HUES64 (cell line): ENCODE measurements at regions not wholly inside any gene's neighbourhood (a gene's known extent, or its start where the extent isn't known, plus 50 kb on each side); places are given as distances from the start of the nearest gene placed in this dataset.

Experiments
- H3K27ac ChIP-seq: 2 replicates; pipeline ENCODE4 v1.7.0; 2013; ENCODE audit warnings: low read depth, low read length, inconsistent platforms
- H3K27me3 ChIP-seq: 2 replicates; pipeline ENCODE4 v1.6.1; 2013; ENCODE audit warnings: mild to moderate bottlenecking, low read length; ENCODE audit not compliant: insufficient read depth
- H3K36me3 ChIP-seq: 2 replicates; pipeline ENCODE4 v1.6.1; 2013; ENCODE audit warnings: mild to moderate bottlenecking, low read length; ENCODE audit not compliant: insufficient read depth
- H3K4me1 ChIP-seq: 2 replicates; pipeline ENCODE4 v1.6.1; 2013; ENCODE audit warnings: mild to moderate bottlenecking, low read length, moderate library complexity; ENCODE audit not compliant: insufficient read depth
- H3K4me3 ChIP-seq: 2 replicates; pipeline ENCODE4 v1.5.1; 2013; ENCODE audit warnings: mild to moderate bottlenecking, low read length, moderate library complexity
- H3K9ac ChIP-seq: 2 replicates; pipeline ENCODE4 v1.6.1; 2013; ENCODE audit warnings: mild to moderate bottlenecking, low read depth, low read length
- H3K9me3 ChIP-seq: 2 replicates; pipeline ENCODE4 v1.6.1; 2013; ENCODE audit warnings: low read depth, low read length; ENCODE audit not compliant: insufficient read depth
- whole genome bisulfite sequencing: fragments of 150-250, 120-280 bp; methylation state at CpG from one replicate; pipeline ENCODE4 v1.1.7; 2013; ENCODE audit warnings: missing lambda C conversion rate; 5-methylcytosine and 5-hydroxymethylcytosine counted together

DNA sequence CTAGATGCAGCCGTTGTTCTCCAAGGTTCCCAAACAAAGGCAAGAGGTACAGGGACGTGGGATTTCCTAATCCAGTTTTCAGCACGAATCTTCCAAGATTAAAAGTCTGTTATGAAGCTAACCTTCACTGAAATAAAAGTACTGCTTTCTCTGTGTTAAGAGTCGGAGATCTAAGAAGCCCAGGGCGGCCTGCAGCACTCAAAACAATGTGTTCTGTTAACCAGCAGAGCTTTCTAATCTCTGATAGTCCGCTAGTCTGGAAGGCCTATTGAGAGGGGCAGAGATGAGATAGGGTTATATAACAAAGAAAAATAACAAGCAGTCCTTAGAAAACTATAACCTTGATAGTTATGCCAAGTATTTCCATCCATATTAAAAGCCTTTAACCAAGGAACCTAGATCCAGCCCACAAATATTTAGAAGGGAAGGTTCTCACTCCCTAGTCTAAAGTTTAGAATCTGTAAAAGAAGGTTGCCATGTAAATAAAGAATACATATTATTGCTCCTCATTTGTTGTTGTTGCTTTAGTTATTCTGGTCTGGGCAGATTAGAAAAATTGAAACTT is 106.3 kb upstream of the SVIL start:
- H3K27me3 ChIP-seq = peaks cover 16% of the 10 kb centered on the region
- H3K4me3 ChIP-seq = no peak overlapping the region
- 78% methylated on average over 6 of the region's 6 CpGs for WGBS

DNA sequence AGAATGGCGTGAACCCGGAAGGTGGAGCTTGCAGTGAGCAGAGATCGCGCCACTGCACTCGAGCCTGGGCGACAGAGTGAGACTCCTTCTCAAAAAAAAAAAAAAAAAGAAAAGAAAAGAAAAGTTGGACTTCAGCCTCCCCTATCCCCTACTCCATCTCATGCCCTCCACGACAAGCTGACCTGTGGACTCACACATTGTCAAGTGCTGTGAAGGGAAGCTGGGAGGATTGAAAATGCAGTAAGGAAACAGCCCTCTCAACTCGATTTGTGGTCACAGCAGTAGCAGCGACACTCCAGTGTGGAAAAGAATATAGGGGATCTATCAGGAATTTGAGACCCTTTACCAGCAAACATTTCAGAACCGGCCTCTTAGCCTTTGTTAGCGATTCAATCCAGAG is 103.6 kb upstream of the SVIL start:
- Histone ChIP-seq H3K4me3 (no peak overlapping the region), H3K27me3 (peaks cover 37% of the 10 kb centered on the region), H3K4me1 (peaks cover 7% of the 10 kb centered on the region; the same call in 1 of the 2 replicates), H3K9ac (no peak overlapping the region), H3K9me3 (no peaks in the 10 kb centered on the region), H3K36me3 (no peaks in the 10 kb centered on the region), H3K27ac (no peak overlapping the region)
- 93% methylated on average over 7 of the region's 11 CpGs for WGBS

More for the DNA sequence above, 106.3 kb upstream of the SVIL start:
- H3K36me3 ChIP-seq = no peaks in the 10 kb centered on the region
- H3K9ac ChIP-seq = no peak overlapping the region
- H3K27ac ChIP-seq = no peak overlapping the region
- H3K4me1 ChIP-seq = peaks cover 7% of the 10 kb centered on the region; the same call in 1 of the 2 replicates
- no peaks in the 10 kb centered on the region for H3K9me3 ChIP-seq

DNA sequence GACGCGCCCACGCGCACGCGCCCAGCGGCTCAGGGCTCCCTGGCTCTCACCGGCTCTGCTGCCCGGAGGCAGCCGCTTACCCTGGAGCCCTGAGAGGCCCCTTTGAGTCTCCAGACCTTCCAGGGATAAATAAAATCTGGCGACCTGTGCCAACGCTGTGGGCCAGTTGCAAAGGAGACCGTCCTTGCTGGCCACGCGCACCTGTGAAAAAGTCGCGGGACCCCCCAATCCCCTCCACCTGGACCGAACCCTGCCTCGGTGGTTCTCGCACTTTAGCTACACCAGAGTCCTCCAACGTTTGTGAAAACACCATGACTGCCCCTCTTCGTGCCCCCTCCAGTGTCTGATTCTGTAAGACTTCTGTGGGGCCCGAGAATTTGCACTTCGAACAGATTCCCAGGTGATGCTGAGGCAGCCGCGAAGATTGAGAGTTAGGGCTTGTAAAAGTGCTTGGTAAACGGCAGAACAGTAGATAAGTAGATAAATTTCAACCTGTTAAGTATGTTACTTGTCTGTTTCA is 102.4 kb upstream of the SVIL start:
- Histone ChIP-seq H3K36me3 (no peaks in the 10 kb centered on the region), H3K27me3 (peaks cover 37% of the 10 kb centered on the region), H3K4me3 (peak overlapping the region; percentile 87), H3K9me3 (no peaks in the 10 kb centered on the region), H3K4me1 (peaks cover 16% of the 10 kb centered on the region), H3K27ac (no peak overlapping the region), H3K9ac (peak overlapping the region; percentile 37; the same call in 1 of the 2 replicates)
- 24% methylated on average over 27 of the region's 27 CpGs for WGBS

DNA sequence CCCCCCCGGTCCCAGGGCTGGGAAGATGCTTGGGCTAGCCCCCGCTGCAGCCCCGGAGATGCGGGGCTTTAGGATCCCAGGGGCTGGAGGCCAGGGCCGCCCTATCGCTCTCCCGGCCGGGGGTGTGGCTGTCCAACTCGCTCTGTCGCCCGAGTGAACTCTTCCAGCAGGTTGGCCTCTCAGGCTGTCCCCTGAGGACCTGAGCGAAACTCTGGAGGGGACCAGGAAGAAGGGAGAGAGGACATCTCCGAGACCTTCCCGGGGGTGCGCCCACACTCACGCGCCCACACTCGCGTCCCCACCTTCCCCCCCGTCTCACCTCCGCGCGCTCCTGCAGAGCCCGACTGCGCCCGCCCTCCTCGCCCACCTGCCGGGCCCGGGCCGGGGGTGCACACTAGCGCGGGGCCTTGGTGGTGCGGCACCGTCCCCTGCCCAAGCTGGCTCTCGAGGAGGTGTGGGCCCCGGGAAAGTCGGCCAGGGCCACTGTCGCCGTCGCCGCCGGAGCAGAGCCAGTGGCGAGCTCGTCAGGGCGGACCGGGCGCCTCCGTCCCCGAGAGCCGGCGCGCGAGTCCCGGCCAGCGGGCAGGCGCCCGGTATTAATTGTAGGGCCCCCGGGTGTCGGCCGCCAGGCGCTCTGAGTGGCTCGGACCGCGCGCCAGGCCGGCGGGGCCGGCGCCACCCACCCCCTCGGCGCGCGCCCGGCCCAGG is 101.7 kb upstream of the SVIL start:
- peak overlapping the region; percentile 87 for H3K4me3 ChIP-seq
- no peaks in the 10 kb centered on the region for H3K9me3 ChIP-seq
- WGBS = under 1% methylated on average over 74 of the region's 74 CpGs
- no peak overlapping the region for H3K27ac ChIP-seq
- no peaks in the 10 kb centered on the region for H3K36me3 ChIP-seq
- peaks cover 22% of the 10 kb centered on the region for H3K4me1 ChIP-seq
- H3K9ac ChIP-seq = peak overlapping the region; percentile 88; the same call in 1 of the 2 replicates
- peaks cover 37% of the 10 kb centered on the region for H3K27me3 ChIP-seq

DNA sequence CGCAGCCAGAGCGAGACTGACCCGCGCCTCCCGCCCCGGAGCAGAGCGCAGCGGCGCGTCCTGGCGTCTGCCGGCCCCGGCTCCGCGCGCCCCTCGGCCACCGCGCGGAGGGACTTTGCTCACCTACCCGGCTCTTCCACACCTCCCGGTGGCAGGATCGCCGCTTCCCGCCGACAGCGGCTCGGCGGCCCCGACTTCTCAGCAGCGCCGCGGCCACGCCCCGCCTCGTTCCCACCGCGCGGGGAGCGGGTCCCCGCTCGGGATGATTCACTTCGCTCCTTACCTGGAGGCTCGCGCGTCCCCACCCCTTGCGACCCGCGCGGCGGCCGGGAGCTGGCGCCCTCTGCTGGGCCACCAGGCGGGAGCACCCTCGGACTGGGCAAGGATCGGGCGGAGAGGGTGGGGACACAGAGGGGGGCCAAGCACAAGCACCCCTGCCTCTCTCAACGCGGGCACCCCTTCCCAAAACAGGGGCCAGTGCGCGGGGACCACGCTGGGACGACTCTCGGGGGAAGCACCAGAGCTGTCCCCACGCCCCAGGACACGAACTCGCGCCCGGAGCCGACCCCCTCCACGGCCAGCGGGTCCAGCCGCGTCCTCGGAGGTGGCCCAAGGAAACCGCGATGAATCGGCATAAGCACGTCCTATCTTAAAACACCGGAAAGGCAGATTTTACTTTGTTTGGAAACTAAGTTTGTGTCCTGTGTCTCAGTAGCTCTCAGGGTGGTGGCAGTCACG is 101.0 kb upstream of the SVIL start:
- Histone ChIP-seq H3K27me3 (peaks cover 37% of the 10 kb centered on the region), H3K36me3 (no peaks in the 10 kb centered on the region), H3K9ac (peak overlapping the region; percentile 88), H3K4me1 (peaks cover 29% of the 10 kb centered on the region), H3K9me3 (no peaks in the 10 kb centered on the region), H3K27ac (no peak overlapping the region), H3K4me3 (peak overlapping the region; percentile 87)
- under 1% methylated on average over 81 of the region's 81 CpGs for WGBS

DNA sequence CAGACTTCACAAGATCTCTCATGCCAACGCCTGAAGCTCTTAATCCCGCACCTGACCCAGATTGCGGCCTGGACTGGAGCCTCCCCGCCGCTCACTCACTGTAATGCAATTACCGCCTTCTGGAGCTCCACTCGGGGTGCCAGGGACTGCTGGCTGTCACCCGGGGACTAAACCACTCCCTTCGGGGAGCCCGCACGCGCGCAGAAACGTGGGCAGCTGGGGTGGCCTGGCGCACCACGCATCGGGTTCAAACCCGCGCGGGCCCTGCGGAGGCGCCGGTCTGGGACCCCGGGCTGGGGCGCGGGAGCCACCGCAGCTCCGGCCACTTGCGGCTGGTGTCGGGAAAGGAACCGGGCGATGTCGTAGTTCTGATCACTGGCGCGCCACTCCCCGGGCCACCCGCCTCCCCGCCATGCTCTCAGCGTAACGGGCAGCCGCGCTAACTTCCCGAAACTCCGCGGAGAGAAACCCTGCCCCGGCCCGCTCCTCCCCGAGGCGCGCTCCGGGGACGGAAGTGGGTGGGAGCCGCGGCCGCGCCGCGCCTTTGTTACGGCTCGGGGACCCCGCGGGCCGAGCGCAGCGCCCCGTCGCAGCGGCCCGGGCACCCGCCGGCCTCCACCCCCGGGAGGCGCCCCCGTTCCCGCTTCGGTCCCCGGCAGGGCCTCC is 100.3 kb upstream of the SVIL start:
- Histone ChIP-seq H3K4me1 (peaks cover 31% of the 10 kb centered on the region), H3K36me3 (no peaks in the 10 kb centered on the region), H3K9ac (peak overlapping the region; percentile 88), H3K27me3 (peaks cover 37% of the 10 kb centered on the region), H3K27ac (no peak overlapping the region), H3K9me3 (no peaks in the 10 kb centered on the region), H3K4me3 (peak overlapping the region; percentile 87)
- under 1% methylated on average over 77 of the region's 77 CpGs for WGBS

DNA sequence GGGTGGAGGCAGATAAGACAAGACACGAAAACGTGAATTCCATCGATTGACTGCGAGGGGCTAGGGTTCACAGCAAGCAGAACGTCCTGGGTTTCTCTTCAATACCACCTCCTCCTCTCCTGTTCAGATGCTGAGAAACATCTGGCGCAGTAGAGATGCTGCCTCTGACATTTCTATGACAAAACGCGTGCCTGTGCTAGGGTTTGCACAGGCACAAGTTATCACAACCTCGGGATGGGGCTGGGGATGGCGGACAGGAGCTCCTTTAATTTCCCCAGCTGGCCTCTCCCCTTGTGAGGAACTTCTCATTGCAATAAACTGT is 99.8 kb upstream of the SVIL start:
- Histone ChIP-seq H3K4me1 (peaks cover 31% of the 10 kb centered on the region), H3K9me3 (no peaks in the 10 kb centered on the region), H3K4me3 (peak overlapping the region; percentile 87), H3K27me3 (peaks cover 37% of the 10 kb centered on the region), H3K9ac (peak overlapping the region; percentile 88; the same call in 1 of the 2 replicates), H3K36me3 (no peaks in the 10 kb centered on the region), H3K27ac (no peak overlapping the region)
- 12% methylated on average over 10 of the region's 10 CpGs for WGBS

DNA sequence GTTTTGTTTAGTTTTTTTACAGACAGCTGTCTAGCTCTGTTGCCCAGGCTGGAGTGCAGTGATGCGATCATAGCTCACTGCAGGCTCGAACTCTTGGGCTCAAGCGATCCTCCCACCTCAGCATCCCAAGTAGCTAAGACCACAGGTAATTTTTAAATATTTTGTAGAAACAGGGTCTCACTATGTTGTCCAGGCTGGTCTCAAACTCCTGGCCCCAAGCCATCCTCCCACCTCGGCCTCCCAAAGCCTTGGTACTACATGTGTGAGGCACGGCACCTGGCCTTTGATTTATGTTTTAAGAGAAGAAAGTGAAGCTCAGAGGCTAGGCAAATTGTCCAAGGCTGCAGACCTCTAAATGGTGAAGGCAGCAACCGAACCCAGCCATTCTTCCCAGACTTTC is 98.6 kb upstream of the SVIL start:
- Histone ChIP-seq H3K27me3 (peaks cover 37% of the 10 kb centered on the region), H3K9ac (no peak overlapping the region), H3K36me3 (no peaks in the 10 kb centered on the region), H3K9me3 (no peaks in the 10 kb centered on the region), H3K4me3 (no peak overlapping the region), H3K4me1 (peaks cover 39% of the 10 kb centered on the region), H3K27ac (no peak overlapping the region)
- 85% methylated on average over 6 of the region's 6 CpGs for WGBS

DNA sequence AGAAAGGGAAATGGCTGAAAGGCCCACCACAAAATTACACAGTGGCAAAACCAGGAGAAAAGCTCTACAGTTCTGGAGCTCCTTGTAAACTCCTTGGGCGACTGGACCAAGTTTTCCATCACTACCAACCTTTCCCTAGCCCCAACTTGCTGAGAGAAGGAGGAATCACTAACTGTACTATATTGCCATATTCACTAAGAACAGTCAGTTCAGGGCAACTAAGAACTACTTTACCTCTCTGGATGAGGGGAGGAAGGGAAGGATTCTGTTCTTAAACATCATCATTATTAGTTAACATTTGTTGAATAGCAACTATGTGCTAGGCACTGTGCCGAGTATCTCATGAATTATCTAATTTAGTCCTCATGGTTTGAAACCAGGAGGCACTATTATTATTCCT is 98.1 kb upstream of the SVIL start:
- Histone ChIP-seq H3K4me3 (no peak overlapping the region), H3K9ac (no peak overlapping the region)
- WGBS = 84% methylated on average over 2 of the region's 2 CpGs

DNA sequence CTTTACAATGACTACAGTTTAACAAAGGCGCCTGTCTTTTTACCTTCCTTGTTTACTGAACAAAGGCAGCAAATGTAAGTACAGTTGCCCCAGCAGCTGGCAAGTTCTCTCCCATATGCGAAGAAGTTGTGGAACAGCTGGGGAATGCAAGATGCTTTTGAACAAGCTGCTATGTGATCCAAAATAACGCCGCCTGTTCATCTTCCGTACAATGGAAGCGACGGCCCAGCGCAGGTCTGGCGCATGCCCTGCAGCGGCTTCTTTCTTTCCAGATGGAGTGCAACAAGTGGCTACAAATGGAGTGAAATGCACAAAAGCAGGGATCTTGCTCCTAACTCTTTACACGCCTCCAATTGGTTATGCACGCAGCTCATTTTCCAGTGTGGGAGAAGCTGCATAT is 97.0 kb upstream of the SVIL start:
- no peaks in the 10 kb centered on the region for H3K9me3 ChIP-seq
- H3K27ac ChIP-seq = no peak overlapping the region
- H3K36me3 ChIP-seq = no peaks in the 10 kb centered on the region
- no peak overlapping the region for H3K9ac ChIP-seq
- 89% methylated on average over 12 of the region's 12 CpGs for WGBS
- peaks cover 25% of the 10 kb centered on the region for H3K27me3 ChIP-seq
- no peak overlapping the region for H3K4me3 ChIP-seq
- peaks cover 42% of the 10 kb centered on the region for H3K4me1 ChIP-seq

More for the DNA sequence above, 98.1 kb upstream of the SVIL start:
- Histone ChIP-seq H3K4me1 (peaks cover 43% of the 10 kb centered on the region), H3K36me3 (no peaks in the 10 kb centered on the region), H3K27ac (no peak overlapping the region), H3K27me3 (peaks cover 36% of the 10 kb centered on the region), H3K9me3 (no peaks in the 10 kb centered on the region)

DNA sequence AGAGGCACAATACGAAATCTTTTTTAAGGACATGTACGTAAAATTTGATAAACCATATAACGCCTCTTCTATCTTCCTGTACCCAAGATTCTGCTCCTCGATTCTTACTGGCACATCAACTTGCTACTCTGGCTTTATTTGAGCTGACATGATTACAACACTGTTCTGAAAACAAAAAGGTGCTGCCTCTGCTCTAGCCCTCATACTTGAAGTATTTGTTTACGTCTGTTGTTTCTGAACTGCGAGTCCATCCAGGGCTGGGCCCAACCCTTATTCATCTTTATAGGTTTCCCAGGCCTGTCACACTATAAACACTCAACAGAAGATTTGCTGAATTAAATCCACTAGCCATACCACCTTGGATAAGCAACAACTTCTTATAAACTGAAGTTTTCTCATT is 96.2 kb upstream of the SVIL start:
- peaks cover 20% of the 10 kb centered on the region for H3K27me3 ChIP-seq
- H3K4me3 ChIP-seq = no peak overlapping the region
- H3K9ac ChIP-seq = no peak overlapping the region
- H3K27ac ChIP-seq = no peak overlapping the region
- H3K36me3 ChIP-seq = no peaks in the 10 kb centered on the region
- peaks cover 42% of the 10 kb centered on the region for H3K4me1 ChIP-seq
- 92% methylated on average over 6 of the region's 6 CpGs for WGBS
- H3K9me3 ChIP-seq = no peaks in the 10 kb centered on the region
